SHP77 (cell line): ENCODE measurements at regions not wholly inside any gene's neighbourhood (a gene's known extent, or its start where the extent isn't known, plus 50 kb on each side); places are given as distances from the start of the nearest gene placed in this dataset.

Experiments used
- DNase-seq, 2 experiments: peaks; one replicate each; lab custom pipeline; 2025; lab: John Stamatoyannopoulos, UW

GRCh38 chrX:121102101-121102500 lies 54.7 kb downstream of the GLUD2 start:
- DNase-seq = no peak

- no peak for DNase-seq
These were observed 56.0 kb downstream of the GLUD2 start for GRCh38 chrX:121103381-121103780.

- no peak for DNase-seq
These were observed 59.2 kb downstream of the GLUD2 start for GRCh38 chrX:121106484-121107235.

- no peak for DNase-seq
These were observed 62.6 kb downstream of the GLUD2 start for GRCh38 chrX:121109986-121110385.

GRCh38 chrX:121110536-121110935 lies 63.1 kb downstream of the GLUD2 start:
- no peak for DNase-seq

- no peak for DNase-seq
These were observed 67.3 kb downstream of the GLUD2 start for GRCh38 chrX:121114691-121115090.

GRCh38 chrX:121120690-121121605 lies 73.5 kb downstream of the GLUD2 start:
- DNase-seq = no peak

- DNase-seq = no peak
These were observed 74.9 kb downstream of the GLUD2 start for GRCh38 chrX:121122332-121122731.

GRCh38 chrX:121128925-121129877 lies 81.8 kb downstream of the GLUD2 start:
- DNase-seq = no peak

GRCh38 chrX:121132675-121133074 lies 85.3 kb downstream of the GLUD2 start:
- DNase-seq = no peak

- DNase-seq = no peak
These were observed 88.2 kb downstream of the GLUD2 start for GRCh38 chrX:121135488-121136207.

GRCh38 chrX:121146059-121146628 lies 98.7 kb downstream of the GLUD2 start:
- no peak for DNase-seq

GRCh38 chrX:121150217-121150616 lies 102.8 kb downstream of the GLUD2 start:
- DNase-seq = no peak

- no peak for DNase-seq
These were observed 103.9 kb downstream of the GLUD2 start for GRCh38 chrX:121151293-121151692.

GRCh38 chrX:121154858-121155404 lies 107.5 kb downstream of the GLUD2 start:
- DNase-seq = no peak

- no peak for DNase-seq
These were observed 113.6 kb downstream of the GLUD2 start for GRCh38 chrX:121160987-121161386.

- DNase-seq = no peak
These were observed 114.1 kb downstream of the GLUD2 start for GRCh38 chrX:121161501-121161933.

- no peak for DNase-seq
These were observed 116.0 kb downstream of the GLUD2 start for GRCh38 chrX:121163443-121163842.

GRCh38 chrX:121165930-121166359 lies 118.5 kb downstream of the GLUD2 start:
- DNase-seq = no peak
